Fibroblast of the conjunctiva (primary cell): ENCODE measurements at regions not wholly inside any gene's neighbourhood (a gene's known extent, or its start where the extent isn't known, plus 50 kb on each side); places are given as distances from the start of the nearest gene placed in this dataset.
"Not testable (repeated sequence)": the region's sequence is repeated elsewhere in the genome, so short reads cannot be mapped to it uniquely, and the experiment has no call there.

Source experiments
- DNase-seq: peaks from one replicate; pipeline ENCODE4 v3.0.0-alpha.2; 2010; ENCODE audit warnings: low read depth

DNA sequence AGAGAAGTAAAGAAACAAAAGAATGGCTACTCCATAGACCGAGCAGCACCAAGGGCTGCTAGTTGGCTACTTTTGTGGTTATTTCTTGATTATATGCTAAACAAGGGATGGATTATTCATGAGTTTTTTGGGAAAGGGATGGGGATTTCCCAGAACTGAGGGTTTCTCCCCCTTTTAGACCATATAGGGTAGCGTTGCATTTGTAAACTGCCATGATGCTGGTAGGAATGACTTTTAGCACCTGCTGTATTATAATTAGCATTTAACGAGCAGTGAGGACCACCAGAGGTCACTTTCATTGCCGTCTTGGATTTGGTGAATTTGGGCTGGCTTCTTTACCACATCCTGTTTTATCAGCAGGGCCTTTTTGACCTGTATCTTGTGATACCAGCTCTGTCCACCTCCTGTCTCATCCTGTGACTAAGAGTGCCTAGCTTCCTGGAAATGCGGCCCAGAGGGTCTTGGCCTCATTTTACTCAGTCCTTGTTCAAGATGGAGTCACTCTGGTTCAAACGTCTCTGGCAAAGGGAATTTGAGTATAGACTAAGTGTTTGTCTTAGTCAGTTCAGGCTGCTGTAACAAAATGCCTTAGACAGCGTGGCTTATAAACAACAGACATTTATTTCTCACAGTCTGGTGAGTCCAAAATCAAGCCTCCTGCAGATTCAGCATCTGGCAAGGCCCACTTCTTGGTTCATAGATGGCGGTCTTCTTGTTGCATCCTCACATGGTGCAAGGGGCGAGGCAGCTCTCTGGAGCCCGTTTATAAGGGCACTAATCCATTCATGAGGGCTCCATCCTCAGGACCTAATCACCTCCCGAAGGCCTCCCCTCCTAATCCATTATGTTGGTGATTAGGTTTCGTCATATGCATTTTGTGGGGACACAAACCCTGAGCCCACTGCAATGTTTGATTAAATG, 348.3 kb upstream of the SFSWAP start:
- no peak for DNase-seq

DNA sequence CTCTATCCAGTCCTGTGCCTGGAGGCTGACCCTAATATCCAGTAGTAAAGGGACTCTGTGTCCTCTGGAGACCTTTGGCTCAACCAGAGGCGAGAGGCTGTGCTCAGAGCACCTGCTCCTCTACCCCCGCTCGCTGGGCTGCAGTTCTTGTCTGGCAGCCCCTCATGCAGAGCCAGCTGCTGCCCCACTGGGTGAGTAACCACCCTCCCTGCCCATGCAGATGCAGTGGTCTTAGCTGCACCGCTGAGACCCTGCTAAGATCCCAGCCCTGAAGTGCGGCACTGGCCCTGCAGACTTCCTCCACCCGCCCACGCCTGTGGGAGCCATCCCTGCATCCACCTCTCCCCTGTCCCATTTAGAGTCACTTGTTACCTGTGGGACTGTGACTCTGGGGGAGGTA, 347.5 kb upstream of the SFSWAP start:
- DNase-seq, result no peak

DNA sequence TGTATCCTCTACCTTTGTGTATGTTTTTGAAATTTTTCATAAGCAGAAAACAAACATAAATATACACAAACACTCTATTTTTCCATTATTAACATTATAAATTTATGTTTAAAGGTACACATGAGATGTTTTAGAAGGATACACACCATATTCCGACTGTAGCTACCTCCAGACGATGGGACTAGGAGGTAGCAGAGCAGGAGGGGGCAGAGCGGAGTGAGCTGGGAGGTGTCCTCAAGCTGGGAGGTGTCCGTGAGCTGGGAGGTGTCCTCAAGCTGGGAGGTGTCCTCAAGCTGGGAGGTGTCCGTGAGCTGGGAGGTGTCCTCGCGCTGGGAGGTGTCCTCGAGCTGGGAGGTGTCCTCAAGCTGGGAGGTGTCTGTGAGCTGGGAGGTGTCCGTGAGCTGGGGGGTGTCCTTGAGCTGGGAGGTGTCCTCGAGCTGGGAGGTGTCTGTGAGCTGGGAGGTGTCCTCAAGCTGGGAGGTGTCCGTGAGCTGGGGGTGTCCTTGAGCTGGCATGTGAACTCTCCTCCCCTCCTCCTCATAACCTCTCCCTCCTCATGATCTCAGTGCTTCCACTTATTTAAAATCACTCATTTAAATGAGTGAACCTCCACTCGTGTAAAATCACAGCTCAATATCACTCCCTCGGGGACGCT, 346.9 kb upstream of the SFSWAP start:
- DNase-seq, result no peak

DNA sequence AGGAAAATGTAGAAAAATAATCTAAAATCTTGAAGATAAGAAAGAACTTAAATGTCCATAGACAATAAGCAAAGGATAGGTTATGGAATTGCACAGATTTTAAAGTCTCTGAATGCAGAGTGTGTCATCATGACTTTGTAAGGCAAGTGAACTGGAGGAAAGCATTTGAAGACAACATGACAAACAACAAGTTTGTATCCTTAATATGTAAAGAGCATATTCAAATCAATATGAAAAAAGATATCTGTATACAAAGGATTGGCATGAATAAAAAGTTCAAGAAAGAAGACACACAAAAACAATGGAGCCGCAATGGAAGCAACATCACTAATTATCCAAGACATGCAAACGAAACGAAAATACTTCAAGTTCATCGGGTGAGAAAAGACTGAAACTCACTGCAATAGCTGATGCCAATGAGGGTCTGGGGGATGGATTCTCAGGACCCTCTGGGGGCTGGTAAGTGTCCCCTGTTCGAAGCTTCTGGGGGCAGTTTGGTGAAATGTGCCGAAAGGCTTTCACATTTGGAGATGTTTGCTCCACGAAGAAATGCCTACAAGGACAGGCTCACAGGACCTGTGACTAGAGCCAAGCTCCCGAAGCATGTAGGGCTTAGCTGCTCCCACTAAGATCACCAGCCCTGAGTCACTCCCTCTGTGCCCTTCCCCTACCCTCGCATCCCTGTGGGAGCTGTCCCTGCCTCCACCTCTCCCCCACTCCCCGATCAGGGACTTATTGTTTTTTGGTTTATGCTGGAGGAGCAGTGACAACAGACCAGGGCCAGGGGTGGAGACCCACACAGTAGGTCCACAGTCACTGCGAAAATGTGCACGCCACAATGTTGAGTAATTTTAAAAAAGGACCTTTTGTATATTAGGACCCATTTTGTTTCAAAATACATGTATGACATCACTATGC, 345.7 kb upstream of the SFSWAP start:
- DNase-seq, result no peak

- no peak for DNase-seq
Measured at GRCh38 chr12:131365821-131366260, 345.0 kb upstream of the SFSWAP start.

GRCh38 chr12:131366261-131366871, 344.5 kb upstream of the SFSWAP start:
- DNase-seq, result no peak

DNA sequence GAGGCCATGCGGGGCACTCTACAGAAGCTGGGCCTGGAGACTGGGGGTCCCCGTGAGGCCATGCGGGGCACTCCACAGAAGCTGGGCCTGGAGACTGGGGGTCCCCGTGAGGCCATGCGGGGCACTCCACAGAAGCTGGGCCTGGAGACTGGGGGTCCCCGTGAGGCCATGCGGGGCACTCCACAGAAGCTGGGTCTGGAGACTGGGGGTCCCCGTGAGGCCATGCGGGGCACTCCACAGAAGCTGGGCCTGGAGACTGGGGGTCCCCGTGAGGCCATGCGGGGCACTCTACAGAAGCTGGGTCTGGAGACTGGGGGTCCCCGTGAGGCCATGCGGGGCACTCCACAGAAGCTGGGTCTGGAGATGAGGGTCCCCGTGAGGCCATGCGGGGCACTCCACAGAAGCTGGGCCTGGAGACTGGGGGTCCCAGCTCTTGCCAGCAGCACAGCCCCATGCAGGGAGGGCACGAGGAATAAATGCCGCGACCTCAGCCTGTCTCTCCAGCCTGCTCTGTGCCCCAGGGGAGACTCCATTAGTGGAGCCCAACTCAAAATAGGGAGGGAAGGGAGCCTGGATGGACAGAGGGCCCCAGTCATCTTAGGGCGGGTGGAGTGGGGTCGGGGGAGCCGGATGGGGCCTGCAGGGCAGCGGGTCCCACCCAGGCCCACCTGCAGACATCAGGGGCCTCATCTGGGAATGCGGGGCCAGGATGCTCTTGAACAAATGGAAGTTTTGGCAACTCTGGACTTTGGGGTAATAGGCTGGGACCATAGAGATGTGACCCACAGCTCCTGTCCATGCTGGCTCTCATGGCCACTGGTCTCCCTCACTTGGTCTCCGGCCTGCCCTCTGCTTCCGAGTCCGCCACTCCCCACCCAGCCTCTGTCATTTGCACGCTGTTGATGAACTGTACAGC, 343.6 kb upstream of the SFSWAP start:
- DNase-seq, result not testable (repeated sequence)

DNA sequence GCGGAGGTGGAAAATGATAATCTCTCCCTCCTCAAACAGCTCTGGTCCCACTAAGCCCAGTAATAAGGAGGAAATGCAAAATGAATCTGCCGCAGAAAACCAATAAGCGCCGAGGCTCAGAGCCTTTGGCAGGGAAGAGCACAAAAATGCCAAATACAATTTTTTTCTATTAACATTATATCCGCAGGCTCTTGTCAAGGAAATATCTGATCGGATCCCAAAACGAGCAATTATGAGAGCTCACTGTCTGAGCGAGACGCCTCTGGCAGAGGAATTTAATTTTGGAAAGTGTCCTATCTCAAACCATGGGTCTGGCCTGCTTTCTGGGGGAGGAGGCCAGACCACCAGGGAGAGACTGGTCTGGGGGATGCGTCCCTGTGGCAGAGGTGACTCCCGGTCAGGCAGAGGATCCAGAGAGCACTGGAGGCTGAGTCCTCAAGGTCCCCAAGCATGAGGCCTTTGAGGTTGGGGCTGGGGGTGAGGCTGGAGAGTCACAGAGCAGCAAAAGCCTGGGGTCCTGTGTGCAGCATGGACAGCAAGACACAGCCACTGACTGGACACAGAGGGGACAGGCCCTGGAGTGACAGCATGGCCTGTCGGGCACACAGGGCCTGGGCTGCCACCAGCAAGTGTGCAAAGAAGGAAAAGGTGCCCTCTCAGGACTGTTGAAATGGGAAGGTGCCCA, 342.8 kb upstream of the SFSWAP start:
- DNase-seq, result no peak

DNA sequence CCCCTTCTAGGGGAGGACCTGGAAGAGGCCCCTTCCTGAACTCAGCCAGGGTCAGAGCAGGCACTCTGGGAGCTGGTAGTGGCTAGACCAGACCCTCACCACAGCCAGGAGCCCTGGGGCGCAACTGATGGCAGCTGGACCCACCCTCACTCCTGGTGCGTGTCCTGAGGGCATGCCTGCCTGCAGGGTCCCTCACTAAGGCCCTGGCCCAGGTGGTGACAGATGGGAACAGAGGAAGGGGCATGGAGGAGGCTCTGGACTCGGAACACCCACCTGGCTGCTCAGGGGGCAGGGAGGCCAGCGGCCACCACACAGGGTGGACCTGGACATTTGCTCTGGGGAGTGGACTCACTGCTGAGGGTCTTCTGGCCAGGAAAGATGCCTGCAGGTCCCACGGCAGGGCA, 342.2 kb upstream of the SFSWAP start:
- DNase-seq, result no peak

DNA sequence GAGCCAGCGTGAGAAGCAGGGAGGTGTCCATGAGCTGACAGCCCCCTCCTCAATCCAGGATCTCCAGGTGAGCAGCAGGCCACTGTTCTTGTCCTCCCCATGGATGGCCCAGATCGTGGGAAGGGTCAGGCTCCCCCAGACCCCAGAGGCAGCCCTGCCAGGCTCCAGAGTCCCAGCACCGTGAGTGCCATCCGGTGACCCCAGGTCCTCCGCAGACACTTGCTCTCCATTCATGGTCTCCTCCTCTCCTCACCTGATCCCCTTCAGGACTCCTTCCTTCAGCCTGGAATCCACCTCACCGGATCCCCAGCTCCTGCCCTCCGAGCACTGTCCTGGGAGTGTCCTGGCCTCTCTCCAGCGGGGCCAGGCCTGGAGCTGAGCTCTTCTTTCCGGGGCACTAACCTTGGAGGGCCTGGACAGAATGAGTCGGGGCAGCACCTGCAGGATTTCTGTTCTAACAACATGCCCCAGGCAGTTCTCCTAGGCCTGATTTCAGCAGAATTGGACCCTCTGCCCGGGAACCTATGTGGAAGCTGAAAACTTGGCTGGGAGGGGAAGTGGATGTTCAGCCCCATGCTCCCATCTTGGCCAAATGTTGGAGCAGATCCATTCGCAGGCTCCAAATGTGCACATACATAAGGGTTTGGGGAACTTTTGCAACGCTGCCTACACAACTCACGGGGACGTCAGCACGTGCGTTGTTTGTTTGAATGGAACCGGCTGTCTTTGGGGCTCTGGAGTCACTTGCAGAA, 341.6 kb upstream of the SFSWAP start:
- no peak for DNase-seq

DNA sequence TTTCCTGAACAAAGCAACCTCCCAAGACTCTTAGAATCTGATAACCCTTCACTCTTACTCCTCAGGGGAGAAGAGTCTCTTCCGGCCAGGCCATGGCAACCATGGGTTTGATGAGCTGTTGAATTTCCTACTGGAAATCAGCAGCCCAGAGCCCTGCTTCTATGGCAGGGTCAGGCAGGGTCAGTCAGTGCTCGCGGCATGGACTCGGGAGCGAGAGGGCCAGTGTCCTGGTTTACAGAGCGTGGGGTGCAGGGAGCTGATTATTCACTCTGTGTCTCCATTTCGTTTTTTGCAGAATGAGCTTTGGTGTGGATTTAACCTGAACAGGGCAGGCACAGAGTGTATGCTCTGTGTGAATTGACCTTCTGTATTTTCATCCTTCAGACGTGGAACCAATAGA, 340.6 kb upstream of the SFSWAP start:
- DNase-seq, result no peak

- no peak for DNase-seq
Measured at GRCh38 chr12:131370791-131371347, 340.0 kb upstream of the SFSWAP start.

DNA sequence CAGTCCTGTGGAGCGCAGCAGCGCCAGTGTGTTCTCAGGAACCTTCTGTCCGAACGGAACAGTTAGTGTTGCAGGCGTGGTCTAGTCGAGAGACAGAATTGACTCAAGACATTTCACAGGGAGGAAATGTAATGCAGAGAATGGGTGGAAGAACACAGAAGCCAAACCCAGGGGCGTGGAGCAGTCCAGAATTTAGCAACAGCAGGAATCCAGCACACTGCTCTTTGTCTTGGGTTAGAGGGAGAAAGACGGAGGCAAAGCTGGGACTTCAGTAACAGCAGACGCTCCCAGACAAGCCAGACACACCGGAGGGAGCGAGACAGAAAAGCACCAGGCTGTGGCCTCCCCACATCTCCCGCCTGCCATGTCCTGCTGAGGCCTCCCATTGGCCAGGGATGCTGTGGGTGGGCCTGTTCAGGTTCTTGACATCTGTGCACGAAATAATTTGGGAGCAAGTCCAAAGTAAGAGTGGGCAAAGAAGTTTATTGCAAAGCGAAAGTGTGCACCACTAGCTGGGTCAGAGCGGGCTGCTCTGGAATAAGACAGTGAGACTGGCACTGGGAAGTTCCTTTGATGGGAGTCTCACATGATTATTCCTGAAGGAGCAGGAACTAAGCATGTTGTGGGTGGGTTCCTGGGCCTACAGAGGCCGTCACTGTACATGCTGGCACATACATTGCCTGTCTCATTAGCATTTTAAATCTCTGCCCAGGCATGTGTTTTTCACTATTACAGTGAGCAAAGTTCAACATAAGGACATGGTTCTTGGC, 339.3 kb upstream of the SFSWAP start:
- DNase-seq, result no peak

GRCh38 chr12:131372171-131372475, 338.8 kb upstream of the SFSWAP start:
- DNase-seq, result no peak

DNA sequence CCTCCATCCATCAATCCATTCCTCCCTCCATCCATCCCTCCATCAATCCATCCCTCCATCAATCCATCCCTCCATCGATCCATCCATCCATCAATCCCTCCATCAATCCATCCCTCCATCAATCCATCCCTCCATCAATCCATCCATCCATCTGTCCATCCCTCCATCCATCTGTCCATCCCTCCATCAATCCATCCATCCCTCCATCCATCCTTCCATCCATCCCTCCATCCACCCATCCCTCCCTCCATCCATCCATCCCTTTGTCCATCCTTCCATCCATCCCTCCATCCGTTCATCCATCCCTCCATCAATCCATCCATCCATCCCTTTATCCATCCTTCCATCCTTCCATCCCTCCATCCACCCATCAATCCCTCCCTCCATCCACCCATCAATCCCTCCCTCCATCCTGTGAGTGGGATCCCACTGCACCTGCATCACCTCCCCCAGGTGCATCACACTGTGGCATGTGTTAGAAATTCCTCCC, 338.1 kb upstream of the SFSWAP start:
- DNase-seq, result no peak

DNA sequence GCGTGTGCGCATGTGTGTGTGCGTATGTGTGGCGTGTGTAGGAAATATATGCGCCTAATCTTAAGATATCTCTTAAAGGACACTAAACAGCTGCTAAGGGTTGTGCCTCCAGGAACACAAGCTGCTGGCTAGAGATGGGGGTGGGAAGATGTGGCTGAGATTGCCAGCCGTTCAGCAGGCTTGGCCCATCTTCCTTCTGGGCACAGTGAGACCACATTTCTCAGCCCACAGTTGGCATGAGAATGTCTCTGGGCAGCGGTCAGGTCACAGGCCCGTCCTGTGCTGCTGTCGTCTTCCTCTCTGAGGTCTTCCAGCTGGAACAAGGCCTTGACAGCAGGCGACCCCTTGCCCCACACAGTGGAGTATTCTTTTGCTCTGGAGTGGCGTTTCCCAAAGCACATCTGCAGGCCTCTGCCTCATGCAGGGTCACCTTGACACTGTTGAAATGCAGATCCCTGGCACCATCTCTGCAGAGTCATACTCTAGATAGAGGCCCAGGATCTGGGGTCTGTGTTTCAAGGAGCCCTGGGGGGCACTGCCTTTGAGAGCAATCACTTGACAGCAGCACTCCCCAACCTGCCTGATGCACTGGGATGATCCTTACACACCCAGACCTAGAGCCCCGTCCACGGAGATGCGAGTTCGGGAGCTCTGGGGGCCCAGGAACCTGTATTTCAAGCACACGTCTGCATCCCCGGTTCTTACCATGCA, 335.5 kb upstream of the SFSWAP start:
- DNase-seq, result no peak

GRCh38 chr12:131375972-131376345, 334.9 kb upstream of the SFSWAP start:
- no peak for DNase-seq
